Endodermal cell (in vitro differentiated cells): ENCODE measurements at regions not wholly inside any gene's neighbourhood (a gene's known extent, or its start where the extent isn't known, plus 50 kb on each side); places are given as distances from the start of the nearest gene placed in this dataset.
A peak's percentile ranks its signal among the peaks of the same experiment; 100 is the strongest.
"Not testable (repeated sequence)": the region's sequence is repeated elsewhere in the genome, so short reads cannot be mapped to it uniquely, and the experiment has no call there.

ENCODE experiments used
- DNase-seq: peaks from one replicate; pipeline ENCODE4 v3.0.0-alpha.2; 2017
- H3K27ac ChIP-seq: 2 replicates; pipeline ENCODE4 v1.5.1; 2013; ENCODE audit warnings: mild to moderate bottlenecking, low read depth, low read length, moderate library complexity
- H3K27me3 ChIP-seq: 2 replicates; pipeline ENCODE4 v1.6.1; 2013; ENCODE audit warnings: mild to moderate bottlenecking, low read length, moderate library complexity; ENCODE audit not compliant: insufficient read depth, control insufficient read depth, poor library complexity, severe bottlenecking
- H3K36me3 ChIP-seq: 2 replicates; pipeline ENCODE4 v1.7.0; 2013; ENCODE audit warnings: mild to moderate bottlenecking, low read length, moderate library complexity; ENCODE audit not compliant: control insufficient read depth, insufficient read depth
- H3K4me1 ChIP-seq: one replicate; pipeline ENCODE4 v1.7.0; 2013; ENCODE audit warnings: low read length; ENCODE audit not compliant: control insufficient read depth, insufficient read depth
- H3K4me3 ChIP-seq: 2 replicates; pipeline ENCODE4 v1.5.1; 2013; ENCODE audit warnings: mild to moderate bottlenecking, low read length, moderate library complexity
- H3K9ac ChIP-seq: 2 replicates; pipeline ENCODE4 v1.6.1; 2013; ENCODE audit warnings: mild to moderate bottlenecking, low read length, moderate library complexity; ENCODE audit not compliant: poor library complexity, severe bottlenecking; ENCODE audit errors: extremely low read depth
- H3K9me3 ChIP-seq: 2 replicates; pipeline ENCODE4 v1.6.1; 2013; ENCODE audit warnings: mild to moderate bottlenecking, low read length, moderate library complexity; ENCODE audit not compliant: control insufficient read depth
- H3K27ac Mint-ChIP-seq: 2 replicates; pipeline ENCODE4 v1.8.0; 2020; ENCODE audit warnings: mixed read lengths
- H3K27me3 Mint-ChIP-seq: 2 replicates; pipeline ENCODE4 v1.8.0; 2021; ENCODE audit warnings: mild to moderate bottlenecking, mixed read lengths; ENCODE audit not compliant: insufficient read depth
- H3K36me3 Mint-ChIP-seq: 2 replicates; pipeline ENCODE4 v1.8.0; 2020; ENCODE audit warnings: low read depth, mixed read lengths
- H3K4me1 Mint-ChIP-seq: 2 replicates; pipeline ENCODE4 v1.8.0; 2020; ENCODE audit warnings: mixed read lengths
- H3K4me3 Mint-ChIP-seq: 2 replicates; pipeline ENCODE4 v1.8.0; 2020; ENCODE audit warnings: mild to moderate bottlenecking, moderate library complexity, mixed read lengths
- H3K9me3 Mint-ChIP-seq: 2 replicates; pipeline ENCODE4 v1.8.0; 2020; ENCODE audit warnings: mild to moderate bottlenecking, mixed read lengths
- CTCF ChIP-seq: fragments of 200-600 bp; sonication (generic); conservative IDR thresholded peaks from 2 replicates; pipeline ENCODE4 v1.5.0; 2021; ENCODE audit warnings: antibody characterized with exemption, mild to moderate bottlenecking
- WGBS, 2 experiments: methylation state at CpG; one replicate each; pipeline versions ENCODE4 v1.1.5 to v1.1.7; 2013; ENCODE audit warnings: missing lambda C conversion rate in 2 of 2, mixed read lengths in 1 of 2; ENCODE audit not compliant: insufficient coverage in 1 of 2, insufficient read length in 1 of 2; 5-methylcytosine and 5-hydroxymethylcytosine counted together

GRCh38 chr5:1635477-1635876, 111.7 kb upstream of the LPCAT1 start:
- H3K36me3 Mint-ChIP-seq, H3K9me3 ChIP-seq, H3K4me3 ChIP-seq, H3K4me1 ChIP-seq, H3K27me3 ChIP-seq, H3K27ac ChIP-seq, DNase-seq, H3K9ac ChIP-seq, H3K36me3 ChIP-seq, H3K27ac Mint-ChIP-seq, H3K4me3 Mint-ChIP-seq, H3K9me3 Mint-ChIP-seq, H3K27me3 Mint-ChIP-seq: not testable (repeated sequence)
- H3K4me1 Mint-ChIP-seq, result peaks cover 14% of the 10 kb centered on the region
- WGBS, 2 experiments, result 80% methylated on average over 2 of the region's 2 CpGs; no CpG with 5 or more reads in 1 of the 2 experiments

- Mint-ChIP-seq H3K27me3 (peaks cover 2% of the 10 kb centered on the region), H3K36me3 (peaks cover 17% of the 10 kb centered on the region), H3K9me3 (no peaks in the 10 kb centered on the region), H3K4me1 (peaks cover 14% of the 10 kb centered on the region), H3K27ac (peak overlapping the region; percentile 94), H3K4me3 (peak overlapping the region; percentile 81)
- H3K4me1 ChIP-seq, result peaks cover 4% of the 10 kb centered on the region
- no peak for TF ChIP-seq CTCF
- H3K27me3 ChIP-seq, result no peaks in the 10 kb centered on the region
- H3K9me3 ChIP-seq, result no peaks in the 10 kb centered on the region
- 85% methylated on average over 11 of the region's 18 CpGs; no CpG with 5 or more reads in 1 of the 2 experiments for WGBS, 2 experiments
- H3K9ac ChIP-seq, result peak overlapping the region; percentile 38
- H3K36me3 ChIP-seq, result no peaks in the 10 kb centered on the region
- no peak for DNase-seq
- H3K4me3 ChIP-seq, result peak overlapping the region; percentile 80
- no peak overlapping the region for H3K27ac ChIP-seq
Measured at GRCh38 chr5:1634337-1634661, 110.5 kb upstream of the LPCAT1 start.

- H3K27me3 Mint-ChIP-seq, result peaks cover 2% of the 10 kb centered on the region
- peak overlapping the region; percentile 38 for H3K9ac ChIP-seq
- H3K27ac Mint-ChIP-seq, result peak overlapping the region; percentile 94
Measured at GRCh38 chr5:1633605-1634336, 110.0 kb upstream of the LPCAT1 start.

GRCh38 chr5:1631004-1631403, 107.2 kb upstream of the LPCAT1 start:
- H3K4me1 ChIP-seq, H3K9me3 Mint-ChIP-seq, H3K9ac ChIP-seq, H3K27me3 Mint-ChIP-seq, H3K27ac ChIP-seq, H3K27me3 ChIP-seq, DNase-seq, H3K36me3 ChIP-seq, H3K4me3 ChIP-seq, H3K27ac Mint-ChIP-seq, H3K4me3 Mint-ChIP-seq, H3K9me3 ChIP-seq: not testable (repeated sequence)
- WGBS, 2 experiments, result 92% methylated on average over 5 of the region's 5 CpGs; no CpG with 5 or more reads in 1 of the 2 experiments
- peaks cover 26% of the 10 kb centered on the region for H3K36me3 Mint-ChIP-seq
- peaks cover 14% of the 10 kb centered on the region for H3K4me1 Mint-ChIP-seq

More at GRCh38 chr5:1633605-1634336, 110.0 kb upstream of the LPCAT1 start:
- H3K27me3 ChIP-seq, result no peaks in the 10 kb centered on the region
- no peaks in the 10 kb centered on the region for H3K36me3 ChIP-seq
- no peak overlapping the region for H3K27ac ChIP-seq
- DNase-seq, result peak; percentile 94
- peaks cover 17% of the 10 kb centered on the region for H3K36me3 Mint-ChIP-seq
- H3K9me3 Mint-ChIP-seq, result no peaks in the 10 kb centered on the region
- no peak for TF ChIP-seq CTCF
- H3K4me3 Mint-ChIP-seq, result peak overlapping the region; percentile 81
- peaks cover 14% of the 10 kb centered on the region for H3K4me1 Mint-ChIP-seq
- H3K4me3 ChIP-seq, result peak overlapping the region; percentile 80
- no peaks in the 10 kb centered on the region for H3K9me3 ChIP-seq
- 9 to 12% methylated on average over 43 to 72 of the region's 75 CpGs for WGBS, 2 experiments
- H3K4me1 ChIP-seq, result peaks cover 4% of the 10 kb centered on the region

- H3K27ac ChIP-seq, H3K27me3 ChIP-seq, H3K27ac Mint-ChIP-seq, H3K9ac ChIP-seq, H3K36me3 ChIP-seq, H3K4me1 Mint-ChIP-seq, H3K4me3 ChIP-seq, H3K9me3 ChIP-seq, H3K4me3 Mint-ChIP-seq, H3K4me1 ChIP-seq, H3K27me3 Mint-ChIP-seq: not testable (repeated sequence)
- Mint-ChIP-seq H3K36me3 (peaks cover 70% of the 10 kb centered on the region), H3K9me3 (peaks cover 36% of the 10 kb centered on the region)
- peak; percentile 7 for DNase-seq
- WGBS, 2 experiments, result 97 to 99% methylated on average over 10 to 12 of the region's 12 CpGs
Measured at GRCh38 chr5:1626397-1626796, 102.6 kb upstream of the LPCAT1 start.

- H3K4me1 Mint-ChIP-seq, H3K9ac ChIP-seq, H3K4me1 ChIP-seq, H3K27ac Mint-ChIP-seq, H3K27me3 ChIP-seq, H3K4me3 ChIP-seq, H3K27ac ChIP-seq, H3K4me3 Mint-ChIP-seq, H3K9me3 ChIP-seq, H3K36me3 ChIP-seq, DNase-seq, H3K27me3 Mint-ChIP-seq: not testable (repeated sequence)
- WGBS, 2 experiments, result 94 to 97% methylated on average over 6 to 14 of the region's 14 CpGs
- Mint-ChIP-seq H3K36me3 (peaks cover 79% of the 10 kb centered on the region), H3K9me3 (peaks cover 36% of the 10 kb centered on the region)
Measured at GRCh38 chr5:1619531-1619930, 95.8 kb upstream of the LPCAT1 start.
